ENCODE measurements at regions not wholly inside any gene's neighbourhood (a gene's known extent, or its start where the extent isn't known, plus 50 kb on each side); places are given as distances from the start of the nearest gene placed in this dataset.

DNA sequence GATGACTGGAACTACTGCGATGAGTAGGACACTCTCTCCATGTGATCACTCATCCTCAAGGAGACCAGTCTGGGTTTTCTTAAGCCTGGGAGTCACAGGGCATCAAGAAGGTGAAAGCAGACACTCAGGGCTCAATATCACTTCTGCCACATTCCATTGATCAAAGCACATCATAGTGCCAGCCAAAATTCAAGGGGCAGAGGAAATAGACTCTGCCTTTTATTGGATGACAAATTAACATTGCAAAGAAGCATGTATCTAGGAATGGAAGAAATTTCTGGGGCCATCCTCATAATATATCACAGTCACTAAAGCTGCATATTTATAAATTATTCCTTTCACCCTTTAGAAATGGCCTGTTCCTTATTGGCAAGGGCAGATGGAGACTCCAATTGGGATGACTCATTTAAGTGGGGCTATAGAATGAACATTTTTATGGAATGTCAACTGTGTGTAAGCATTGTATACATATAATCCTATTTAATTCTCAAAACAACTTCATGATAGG is 114.8 kb upstream of the CDC42EP3 start:
- Histone ChIP-seq H3K36me3 (no peaks in the 10 kb centered on the region), H3K4me1 (peaks cover 5% of the 10 kb centered on the region), H3K9me3 (no peaks in the 10 kb centered on the region), H3K27me3 (no peaks in the 10 kb centered on the region), H3K27ac (no peak overlapping the region), H3K4me3 (no peak overlapping the region)
- DNase-seq (ENCODE audit: extremely low spot score in 2 of 2), result no peak
- intact Hi-C loops (cut with DNase I), result no loop called here
- TF ChIP-seq POLR2A (IDR thresholded peaks at IDR 0.05), result no peak
- TF ChIP-seq POLR2AphosphoS5 (IDR thresholded peaks at IDR 0.05; ENCODE audit: insufficient read depth in 1 of 2, low read depth in 1 of 2), result no peak
- TF ChIP-seq, protein P1, sequence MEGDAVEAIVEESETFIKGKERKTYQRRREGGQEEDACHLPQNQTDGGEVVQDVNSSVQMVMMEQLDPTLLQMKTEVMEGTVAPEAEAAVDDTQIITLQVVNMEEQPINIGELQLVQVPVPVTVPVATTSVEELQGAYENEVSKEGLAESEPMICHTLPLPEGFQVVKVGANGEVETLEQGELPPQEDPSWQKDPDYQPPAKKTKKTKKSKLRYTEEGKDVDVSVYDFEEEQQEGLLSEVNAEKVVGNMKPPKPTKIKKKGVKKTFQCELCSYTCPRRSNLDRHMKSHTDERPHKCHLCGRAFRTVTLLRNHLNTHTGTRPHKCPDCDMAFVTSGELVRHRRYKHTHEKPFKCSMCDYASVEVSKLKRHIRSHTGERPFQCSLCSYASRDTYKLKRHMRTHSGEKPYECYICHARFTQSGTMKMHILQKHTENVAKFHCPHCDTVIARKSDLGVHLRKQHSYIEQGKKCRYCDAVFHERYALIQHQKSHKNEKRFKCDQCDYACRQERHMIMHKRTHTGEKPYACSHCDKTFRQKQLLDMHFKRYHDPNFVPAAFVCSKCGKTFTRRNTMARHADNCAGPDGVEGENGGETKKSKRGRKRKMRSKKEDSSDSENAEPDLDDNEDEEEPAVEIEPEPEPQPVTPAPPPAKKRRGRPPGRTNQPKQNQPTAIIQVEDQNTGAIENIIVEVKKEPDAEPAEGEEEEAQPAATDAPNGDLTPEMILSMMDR (IDR thresholded peaks at IDR 0.05), result no peak

DNA sequence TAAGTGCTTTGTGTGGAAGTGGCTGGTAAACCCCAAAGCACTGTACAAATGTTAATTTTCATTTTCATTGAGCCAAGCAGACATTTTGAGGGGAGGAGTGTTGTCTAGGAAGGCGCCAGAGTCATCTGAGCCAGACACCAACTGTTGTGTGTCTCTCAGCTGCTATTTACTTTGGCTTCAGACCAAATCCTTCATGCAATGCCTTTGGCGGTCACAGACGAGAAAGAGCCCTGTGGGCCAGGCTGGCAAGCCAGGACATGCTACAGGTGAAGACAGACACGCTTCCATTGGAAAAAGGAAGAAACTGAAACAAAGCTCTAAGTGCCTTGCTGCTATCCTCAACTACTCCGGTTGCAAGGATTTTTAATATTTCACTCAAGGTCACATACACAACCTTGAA is 115.4 kb upstream of the CDC42EP3 start:
- H3K36me3 ChIP-seq, result no peaks in the 10 kb centered on the region
- H3K4me1 ChIP-seq, result peaks cover 5% of the 10 kb centered on the region
- TF ChIP-seq POLR2A (IDR thresholded peaks at IDR 0.05) (no peak), POLR2AphosphoS5 (IDR thresholded peaks at IDR 0.05; ENCODE audit: insufficient read depth in 1 of 2, low read depth in 1 of 2) (no peak)
- TF ChIP-seq, protein P1 (IDR thresholded peaks at IDR 0.05), result no peak
- no peaks in the 10 kb centered on the region for H3K27me3 ChIP-seq
- H3K9me3 ChIP-seq, result no peaks in the 10 kb centered on the region
- intact Hi-C loops (cut with DNase I), result no loop called here
- H3K4me3 ChIP-seq, result no peak overlapping the region
- DNase-seq (ENCODE audit: extremely low spot score in 2 of 2), result no peak
- H3K27ac ChIP-seq, result no peak overlapping the region

DNA sequence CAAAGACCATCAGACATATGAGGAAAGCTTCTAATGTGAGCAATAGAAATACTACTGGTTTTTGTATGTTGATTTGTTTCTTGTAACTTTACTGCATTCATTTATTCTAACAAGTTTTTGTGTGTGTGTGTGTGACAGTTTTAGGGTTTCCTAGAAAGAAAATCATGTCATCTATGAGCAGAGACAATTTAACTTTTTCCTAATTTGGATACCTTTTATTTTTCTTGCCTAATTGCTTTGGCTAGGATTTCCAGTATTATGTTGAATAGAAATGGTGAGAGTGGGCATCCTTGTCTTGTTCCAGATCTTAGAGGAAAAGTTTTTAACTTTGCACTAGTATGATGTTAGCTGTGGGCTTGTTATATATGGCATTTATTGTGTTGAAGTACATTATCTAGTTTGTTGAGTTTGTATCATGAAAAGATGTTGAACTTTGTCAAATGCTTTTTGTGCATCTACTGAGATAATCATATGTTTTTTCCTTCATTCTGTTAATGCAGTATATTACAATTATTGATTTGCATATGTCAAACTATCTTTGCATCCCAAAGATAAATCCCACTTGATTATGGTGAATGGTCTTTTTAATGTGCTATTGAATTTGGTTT is 117.3 kb upstream of the CDC42EP3 start:
- DNase-seq (ENCODE audit: extremely low spot score in 2 of 2), result no peak
- Histone ChIP-seq H3K27ac (no peak overlapping the region), H3K4me3 (no peak overlapping the region), H3K9me3 (no peaks in the 10 kb centered on the region), H3K36me3 (no peaks in the 10 kb centered on the region), H3K27me3 (no peaks in the 10 kb centered on the region), H3K4me1 (no peaks in the 10 kb centered on the region)
- intact Hi-C loops (cut with DNase I), result no loop called here
- TF ChIP-seq, protein P1 (IDR thresholded peaks at IDR 0.05), result no peak
- TF ChIP-seq POLR2AphosphoS5 (IDR thresholded peaks at IDR 0.05; ENCODE audit: insufficient read depth in 1 of 2, low read depth in 1 of 2) (no peak), POLR2A (IDR thresholded peaks at IDR 0.05) (no peak)

DNA sequence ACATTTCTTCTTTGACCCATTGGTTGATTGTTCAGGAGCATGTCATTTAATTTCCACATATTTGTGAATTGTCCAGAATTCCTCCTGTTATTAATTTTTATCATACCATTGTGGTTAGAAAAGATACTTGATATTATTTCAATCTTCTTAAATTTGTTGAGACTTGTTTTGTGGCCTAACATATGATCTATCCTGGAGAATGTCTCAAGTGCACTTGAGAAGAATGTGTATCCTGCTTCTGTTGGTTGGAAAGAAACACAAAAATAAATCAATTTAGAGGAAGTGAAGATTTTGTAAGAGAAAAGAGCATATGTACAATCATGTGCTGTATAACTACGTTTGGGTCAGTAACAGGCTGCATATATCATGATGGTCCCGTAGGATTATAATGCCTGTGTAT is 118.6 kb upstream of the CDC42EP3 start:
- no peak for DNase-seq (ENCODE audit: extremely low spot score in 2 of 2)
- H3K4me3 ChIP-seq, result no peak overlapping the region
- H3K27me3 ChIP-seq, result no peaks in the 10 kb centered on the region
- TF ChIP-seq, protein P1 (IDR thresholded peaks at IDR 0.05), result no peak
- TF ChIP-seq POLR2A (IDR thresholded peaks at IDR 0.05) (no peak), POLR2AphosphoS5 (IDR thresholded peaks at IDR 0.05; ENCODE audit: insufficient read depth in 1 of 2, low read depth in 1 of 2) (no peak)
- no peak overlapping the region for H3K27ac ChIP-seq
- no peaks in the 10 kb centered on the region for H3K4me1 ChIP-seq
- no peaks in the 10 kb centered on the region for H3K36me3 ChIP-seq
- intact Hi-C loops (cut with DNase I), result no loop called here
- H3K9me3 ChIP-seq, result no peaks in the 10 kb centered on the region

DNA sequence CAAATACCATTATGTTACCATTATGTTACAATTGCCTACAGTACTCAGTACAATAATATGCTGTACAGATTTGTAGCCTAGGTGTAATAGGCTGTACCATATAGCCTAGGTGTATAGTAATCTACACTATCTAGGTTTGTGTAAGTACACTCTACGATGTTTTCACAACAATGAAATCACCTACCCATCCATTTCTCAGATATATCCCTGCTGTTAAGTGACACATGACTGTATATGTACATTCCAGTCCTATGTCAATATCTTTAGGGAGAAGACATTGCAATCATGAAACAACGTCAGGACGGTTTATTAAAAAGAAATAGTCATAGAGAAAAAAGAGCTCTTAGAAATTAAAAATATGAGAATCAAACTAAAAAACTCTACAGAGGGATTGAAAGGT is 119.0 kb upstream of the CDC42EP3 start:
- H3K4me3 ChIP-seq, result no peak overlapping the region
- H3K27ac ChIP-seq, result no peak overlapping the region
- no peak for DNase-seq (ENCODE audit: extremely low spot score in 2 of 2)
- intact Hi-C loops (cut with DNase I), result no loop called here
- no peaks in the 10 kb centered on the region for H3K9me3 ChIP-seq
- no peaks in the 10 kb centered on the region for H3K27me3 ChIP-seq
- H3K4me1 ChIP-seq, result no peaks in the 10 kb centered on the region
- no peaks in the 10 kb centered on the region for H3K36me3 ChIP-seq
- TF ChIP-seq POLR2AphosphoS5 (IDR thresholded peaks at IDR 0.05; ENCODE audit: insufficient read depth in 1 of 2, low read depth in 1 of 2), result no peak
- TF ChIP-seq POLR2A (IDR thresholded peaks at IDR 0.05), result no peak
- TF ChIP-seq, protein P1 (IDR thresholded peaks at IDR 0.05), result no peak

Measured in vagina (tissue), 2 donors.